HG02610 (cell line): ENCODE measurements at regions not wholly inside any gene's neighbourhood (a gene's known extent, or its start where the extent isn't known, plus 50 kb on each side); places are given as distances from the start of the nearest gene placed in this dataset.
"Not testable (repeated sequence)": the region's sequence is repeated elsewhere in the genome, so short reads cannot be mapped to it uniquely, and the experiment has no call there.

Experiments
- ATAC-seq: cut with Tn5 transposase; IDR thresholded peaks from one replicate; pipeline ENCODE4 v1.9.1; 2021; ENCODE audit warnings: mild to moderate bottlenecking, moderate library complexity; ENCODE audit not compliant: unreplicated experiment

DNA sequence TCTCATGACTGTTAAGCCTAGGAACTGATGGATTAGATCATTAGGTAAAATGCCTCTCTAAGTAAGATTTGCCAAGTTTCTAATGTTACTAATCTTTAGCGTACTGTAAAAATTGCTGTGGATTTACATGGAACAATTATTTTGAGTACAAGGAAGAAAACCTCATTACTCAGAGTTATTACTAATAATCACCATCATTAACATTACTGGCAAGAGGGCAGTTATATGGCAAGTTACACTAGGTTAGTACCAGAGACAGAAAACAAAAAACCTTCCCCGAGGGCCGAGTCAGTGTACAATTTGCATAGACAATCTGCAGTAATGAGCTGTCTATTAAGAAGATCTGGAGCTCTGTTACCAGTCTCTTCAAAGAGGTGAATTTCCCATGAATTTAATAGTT, 775.6 kb downstream of the GATA3 start:
- ATAC-seq = no peak

GRCh38 chr10:8830876-8831275, 776.4 kb downstream of the GATA3 start:
- no peak for ATAC-seq

- ATAC-seq = no peak
Measured at GRCh38 chr10:8835453-8836167, 781.1 kb downstream of the GATA3 start.

GRCh38 chr10:8840356-8840755, 785.9 kb downstream of the GATA3 start:
- no peak for ATAC-seq

GRCh38 chr10:8844141-8844540, 789.7 kb downstream of the GATA3 start:
- no peak for ATAC-seq

- ATAC-seq = no peak
Measured at GRCh38 chr10:8852546-8852945, 798.1 kb downstream of the GATA3 start.

DNA sequence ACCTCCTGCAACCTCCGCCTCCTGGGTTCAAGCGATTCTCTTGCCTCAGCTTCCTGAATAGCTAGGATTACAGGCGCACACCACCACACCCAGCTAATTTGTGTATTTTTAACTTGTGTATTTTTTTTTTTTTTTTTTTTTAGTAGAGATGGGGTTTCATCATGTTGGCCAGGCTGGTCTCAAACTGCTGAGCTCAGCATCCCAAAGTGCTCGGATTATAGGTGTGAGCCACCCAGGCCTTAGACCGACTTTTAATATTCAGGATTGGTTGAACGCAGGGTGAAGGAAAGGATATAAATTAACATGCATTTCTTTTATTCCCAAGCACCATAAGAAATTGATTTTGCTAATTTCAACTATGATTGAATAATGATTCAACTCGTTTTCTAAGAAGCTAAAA, 798.6 kb downstream of the GATA3 start:
- ATAC-seq = no peak

DNA sequence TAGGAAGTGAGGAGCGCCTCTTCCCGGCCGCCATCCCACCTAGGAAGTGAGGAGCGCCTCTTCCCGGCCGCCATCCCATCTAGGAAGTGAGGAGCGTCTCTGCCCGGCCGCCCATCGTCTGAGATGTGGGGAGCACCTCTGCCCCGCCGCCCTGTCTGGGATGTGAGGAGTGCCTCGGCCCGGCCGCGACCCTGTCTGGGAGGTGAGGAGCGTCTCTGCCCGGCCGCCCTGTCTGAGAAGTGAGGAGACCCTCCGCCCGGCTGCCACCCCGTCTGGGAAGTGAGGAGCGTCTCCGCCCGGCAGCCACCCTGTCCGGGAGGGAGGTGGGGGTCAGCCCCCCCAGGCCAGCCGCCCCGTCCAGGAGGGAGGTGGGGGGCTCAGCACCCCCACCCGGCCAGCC, 814.4 kb downstream of the GATA3 start:
- ATAC-seq = not testable (repeated sequence)

DNA sequence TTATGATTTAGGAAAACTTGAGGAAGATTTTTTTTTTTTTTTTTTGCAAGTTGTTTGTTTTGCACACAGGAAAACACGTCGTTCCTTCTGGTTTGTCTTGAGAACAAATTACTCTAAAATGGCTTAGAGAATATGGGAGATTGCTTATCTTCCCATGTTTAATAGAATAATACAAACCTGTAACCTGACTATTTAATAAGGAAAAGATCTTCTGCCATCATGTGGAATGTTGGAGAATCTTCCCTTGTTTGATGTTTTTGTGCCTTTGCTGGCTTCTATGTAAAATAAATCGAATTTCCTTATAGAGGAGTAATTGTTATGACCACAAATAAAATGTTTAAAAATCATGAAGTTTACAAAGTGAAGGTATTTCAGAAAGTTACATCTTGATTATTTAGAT, 818.8 kb downstream of the GATA3 start:
- no peak for ATAC-seq

- ATAC-seq = no peak
Measured at GRCh38 chr10:8874268-8874667, 819.8 kb downstream of the GATA3 start.

DNA sequence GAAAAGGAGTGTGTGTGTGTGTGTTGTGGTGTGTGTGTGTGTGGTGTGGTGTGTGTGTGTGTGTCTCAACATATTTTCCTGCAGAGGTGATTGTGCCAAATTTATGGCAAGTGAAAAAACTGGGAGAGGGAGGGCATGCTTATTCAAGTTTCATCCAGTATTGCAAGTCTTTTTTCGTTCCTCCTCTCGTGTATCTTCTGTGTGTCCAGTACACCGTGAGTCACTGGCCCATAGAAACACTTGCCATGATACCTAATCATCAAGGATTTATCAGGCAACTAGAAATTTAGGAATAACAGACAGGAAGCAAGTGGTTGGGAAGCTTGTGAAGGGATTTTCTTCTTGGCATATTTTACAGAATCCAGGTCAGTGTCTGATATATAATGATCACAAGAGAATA, 820.5 kb downstream of the GATA3 start:
- no peak for ATAC-seq

- no peak for ATAC-seq
Measured at GRCh38 chr10:8876171-8876570, 821.7 kb downstream of the GATA3 start.

DNA sequence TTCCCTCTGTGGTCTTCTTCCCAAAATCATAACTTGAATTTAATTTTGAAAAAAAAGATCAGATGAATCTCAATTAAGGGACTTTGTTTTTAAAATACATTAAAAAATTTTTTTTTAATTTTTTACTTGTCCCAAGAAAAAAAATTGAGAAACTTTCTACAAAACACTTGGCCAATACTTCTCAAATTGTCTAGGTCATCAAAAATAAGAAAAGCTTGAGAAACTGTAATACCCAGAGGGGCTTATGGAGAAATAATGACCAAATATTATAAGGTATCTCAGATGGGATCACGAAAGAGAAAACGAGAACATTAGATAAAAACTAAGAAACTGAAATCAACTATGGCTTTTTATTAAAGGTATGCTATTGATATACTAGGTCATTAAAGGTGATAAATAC, 835.0 kb downstream of the GATA3 start:
- ATAC-seq = no peak

- ATAC-seq = no peak
Measured at GRCh38 chr10:8893102-8893501, 838.6 kb downstream of the GATA3 start.

GRCh38 chr10:8894148-8894547, 839.7 kb downstream of the GATA3 start:
- ATAC-seq = no peak

- no peak for ATAC-seq
Measured at GRCh38 chr10:8897769-8898168, 843.3 kb downstream of the GATA3 start.

DNA sequence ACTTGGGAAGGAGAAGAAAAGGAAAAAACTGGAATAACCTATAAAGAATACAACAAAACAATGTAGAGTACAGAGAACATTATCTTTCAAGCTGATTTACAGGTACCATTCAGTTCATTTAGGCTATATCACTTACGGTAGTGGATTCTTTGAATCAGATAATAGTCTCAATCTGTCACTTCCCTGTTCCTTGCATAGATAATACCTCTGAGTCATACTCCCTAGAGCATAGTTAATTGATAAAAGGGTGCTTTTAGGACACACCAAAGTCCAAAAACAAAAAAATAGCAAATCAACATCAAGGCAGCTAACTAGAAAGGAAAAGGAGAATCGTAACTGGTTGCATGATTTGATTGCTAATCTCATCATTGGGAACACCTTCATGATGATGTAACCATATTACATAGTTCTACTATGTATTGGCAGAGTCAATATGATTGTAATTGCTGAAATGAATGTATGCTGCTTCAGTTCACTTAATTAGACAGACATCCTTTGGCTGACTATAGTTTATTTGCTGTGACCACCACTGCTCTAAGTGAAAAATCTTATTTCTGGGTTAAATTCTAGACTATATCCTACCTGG, 844.4 kb downstream of the GATA3 start:
- ATAC-seq = no peak

DNA sequence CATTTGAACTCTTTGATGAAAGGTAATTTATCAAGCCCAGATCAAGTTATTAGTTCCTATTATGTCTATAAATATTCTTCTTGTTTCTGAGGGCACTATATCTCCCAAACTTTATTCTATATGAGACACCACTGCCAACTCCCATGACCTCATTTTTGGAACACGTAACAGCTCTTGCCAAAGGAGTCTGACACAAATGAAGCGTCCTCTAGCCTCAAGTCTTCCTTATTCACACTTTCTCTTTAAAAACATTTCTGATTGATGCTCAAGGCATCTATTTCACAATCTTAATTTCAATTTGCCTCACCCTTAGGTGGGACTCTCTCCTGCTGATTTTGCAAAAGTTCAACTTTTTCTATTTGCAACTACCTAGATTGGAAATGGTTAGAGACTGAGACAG, 848.4 kb downstream of the GATA3 start:
- no peak for ATAC-seq

DNA sequence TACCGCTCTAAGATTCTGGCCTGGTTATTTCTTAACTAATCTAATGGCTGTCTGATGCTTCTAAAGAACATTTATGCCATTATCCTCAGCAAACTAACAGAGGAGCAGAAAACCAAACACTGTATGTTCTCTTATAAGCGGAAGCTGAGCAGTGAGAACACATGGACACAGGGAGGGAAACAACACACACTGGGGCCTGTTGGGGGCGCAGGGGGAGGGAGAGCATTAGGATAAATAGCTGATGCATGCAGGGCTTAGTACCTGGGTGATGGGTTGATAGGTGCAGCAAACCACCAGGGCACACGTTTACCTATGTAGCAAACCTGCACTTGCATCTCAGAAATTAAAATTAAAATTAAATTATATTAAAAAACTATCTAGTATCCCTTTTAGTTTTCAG, 853.5 kb downstream of the GATA3 start:
- no peak for ATAC-seq

GRCh38 chr10:8910314-8910713, 855.8 kb downstream of the GATA3 start:
- ATAC-seq = no peak

DNA sequence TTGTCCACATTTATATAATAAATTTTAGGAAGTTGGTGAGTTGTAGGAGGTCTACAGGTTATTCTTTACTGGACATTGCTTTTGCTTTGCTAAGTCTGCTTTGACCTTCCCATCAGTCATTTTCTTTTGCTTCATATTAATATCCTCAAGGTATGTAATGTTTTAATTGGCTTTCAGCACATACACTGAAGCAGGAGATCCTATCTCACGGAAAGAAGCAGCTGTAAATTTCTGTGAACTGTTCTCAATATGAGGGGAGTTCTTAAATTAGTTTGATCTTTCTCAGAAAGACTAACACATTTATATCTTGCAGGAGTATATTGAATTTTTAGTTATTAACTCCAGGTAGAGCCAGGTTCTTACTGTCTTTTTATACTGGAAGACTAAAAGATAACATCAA, 856.5 kb downstream of the GATA3 start:
- ATAC-seq = no peak

DNA sequence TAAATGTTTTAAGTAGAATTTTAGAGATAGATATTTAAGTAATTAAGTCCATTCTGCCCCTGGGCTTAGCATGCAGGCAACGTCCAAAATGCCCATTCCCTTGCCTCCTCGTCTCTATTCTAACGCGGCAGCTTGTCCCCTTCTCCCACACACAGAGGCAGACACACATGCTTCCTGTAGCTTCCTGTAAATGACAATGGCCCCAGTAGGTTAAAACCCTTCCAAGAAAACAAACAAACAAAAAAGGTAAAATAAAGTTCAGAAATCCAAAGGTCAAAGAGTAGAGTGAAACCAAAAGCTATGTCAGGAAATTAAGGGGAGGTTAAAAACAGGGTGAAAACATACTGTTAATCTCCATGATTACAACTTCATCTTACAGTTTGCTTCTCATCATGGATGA, 857.6 kb downstream of the GATA3 start:
- ATAC-seq = no peak

- ATAC-seq = no peak
Measured at GRCh38 chr10:8913720-8914119, 859.2 kb downstream of the GATA3 start.
